ENCODE measurements at regions not wholly inside any gene's neighbourhood (a gene's known extent, or its start where the extent isn't known, plus 50 kb on each side); places are given as distances from the start of the nearest gene placed in this dataset.

DNA sequence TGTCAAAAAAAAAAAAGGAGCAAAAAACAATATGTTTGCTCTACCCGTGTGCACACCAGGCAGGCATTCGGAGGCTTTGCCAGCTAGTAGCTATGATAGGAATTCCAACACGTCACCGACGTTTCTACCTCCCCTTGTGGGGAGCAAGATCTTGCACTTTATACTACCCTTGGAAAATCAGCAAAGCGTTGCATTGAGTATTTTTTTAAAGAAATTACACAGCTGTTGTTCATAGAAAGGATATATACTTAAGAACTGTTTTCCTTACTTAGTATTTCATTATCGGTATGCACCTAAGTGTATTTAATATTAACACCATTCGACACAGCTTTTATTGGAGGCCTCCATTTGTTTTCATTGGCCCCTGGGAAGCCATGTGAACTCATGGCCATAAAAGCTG, 159.9 kb upstream of the MGMT start:
- Mint-ChIP-seq H3K9me3 (no peaks in the 10 kb centered on the region), H3K4me1 (ENCODE audit: low read depth) (no peaks in the 10 kb centered on the region), H3K4me3 (no peak overlapping the region), H3K27me3 (no peaks in the 10 kb centered on the region), H3K27ac (no peak overlapping the region), H3K36me3 (ENCODE audit: low read depth) (no peaks in the 10 kb centered on the region)
- no peak for DNase-seq

DNA sequence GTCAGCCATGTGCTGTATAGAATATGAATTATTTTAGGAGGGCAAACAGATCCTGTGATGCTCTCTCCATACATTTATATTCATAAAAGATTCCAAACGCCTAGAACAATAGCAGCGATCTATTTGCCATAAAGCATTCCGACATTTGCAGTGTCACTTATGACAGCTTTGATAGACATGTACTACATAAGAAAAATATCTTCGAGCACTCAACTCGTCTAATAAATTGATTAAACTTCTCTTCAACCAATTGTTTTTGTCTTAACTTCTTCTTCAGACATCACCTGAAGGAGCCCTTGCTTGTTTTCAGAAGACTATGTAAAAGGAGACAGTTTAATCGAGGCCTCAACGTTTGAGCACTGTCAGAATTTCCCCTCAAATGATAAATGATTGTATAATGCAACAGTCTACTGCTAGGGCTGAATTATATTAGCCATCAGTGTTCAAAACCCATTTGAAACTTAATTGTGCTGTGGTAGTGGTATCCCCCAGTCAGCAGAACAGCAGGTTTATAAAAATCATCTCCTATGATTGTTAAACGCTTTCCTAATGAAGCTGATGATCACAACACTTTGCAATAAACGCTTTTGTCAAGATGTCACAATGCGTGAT, 158.0 kb upstream of the MGMT start:
- Mint-ChIP-seq H3K36me3 (ENCODE audit: low read depth) (no peaks in the 10 kb centered on the region), H3K9me3 (peaks cover 2% of the 10 kb centered on the region), H3K4me3 (no peak overlapping the region), H3K27me3 (peaks cover 3% of the 10 kb centered on the region), H3K27ac (no peak overlapping the region), H3K4me1 (ENCODE audit: low read depth) (no peaks in the 10 kb centered on the region)
- DNase-seq, result no peak

DNA sequence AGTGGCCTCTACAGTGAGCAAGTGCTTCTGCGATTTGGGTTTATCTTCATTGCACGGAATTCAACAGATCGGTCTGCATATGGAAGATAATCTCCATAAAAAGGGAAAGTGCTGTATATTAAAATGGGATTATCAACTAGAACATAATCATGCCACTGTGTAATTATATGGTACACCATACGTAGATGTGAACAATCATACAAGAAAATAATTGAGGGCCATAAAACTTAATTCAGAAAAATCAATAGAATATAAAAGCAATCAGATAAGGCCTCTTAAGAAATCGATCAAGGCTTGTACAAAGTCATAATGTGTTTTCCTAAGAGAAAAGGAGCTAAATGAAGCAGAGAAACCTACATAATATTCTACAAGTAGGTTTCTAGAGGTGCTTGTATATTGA, 157.5 kb upstream of the MGMT start:
- H3K4me3 Mint-ChIP-seq, result no peak overlapping the region
- no peaks in the 10 kb centered on the region for H3K36me3 Mint-ChIP-seq (ENCODE audit: low read depth)
- H3K27me3 Mint-ChIP-seq, result peaks cover 3% of the 10 kb centered on the region
- H3K27ac Mint-ChIP-seq, result no peak overlapping the region
- DNase-seq, result no peak
- peaks cover 2% of the 10 kb centered on the region for H3K9me3 Mint-ChIP-seq
- H3K4me1 Mint-ChIP-seq (ENCODE audit: low read depth), result no peaks in the 10 kb centered on the region

DNA sequence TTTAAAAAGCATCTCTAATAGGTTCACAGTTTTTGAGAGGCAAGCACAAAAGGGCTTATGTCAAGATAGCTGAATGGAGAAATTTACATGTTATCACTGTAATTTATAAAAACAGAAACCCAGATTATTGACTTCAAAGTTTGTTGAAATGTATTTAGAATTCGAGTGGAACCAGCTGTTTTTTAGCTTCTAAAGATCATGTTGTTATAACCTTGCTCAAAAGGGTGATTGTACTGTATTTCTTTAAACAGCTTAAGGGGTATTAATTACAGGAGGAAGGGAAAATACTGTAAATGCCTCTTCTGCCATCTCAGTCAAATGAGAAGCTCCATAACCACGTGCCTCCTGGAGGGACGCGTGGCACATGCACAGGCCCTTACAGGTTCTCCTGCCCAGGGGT, 156.2 kb upstream of the MGMT start:
- no peaks in the 10 kb centered on the region for H3K36me3 Mint-ChIP-seq (ENCODE audit: low read depth)
- H3K4me1 Mint-ChIP-seq (ENCODE audit: low read depth), result no peaks in the 10 kb centered on the region
- H3K27ac Mint-ChIP-seq, result no peak overlapping the region
- H3K4me3 Mint-ChIP-seq, result no peak overlapping the region
- DNase-seq, result no peak
- peaks cover 5% of the 10 kb centered on the region for H3K9me3 Mint-ChIP-seq
- H3K27me3 Mint-ChIP-seq, result peaks cover 3% of the 10 kb centered on the region

DNA sequence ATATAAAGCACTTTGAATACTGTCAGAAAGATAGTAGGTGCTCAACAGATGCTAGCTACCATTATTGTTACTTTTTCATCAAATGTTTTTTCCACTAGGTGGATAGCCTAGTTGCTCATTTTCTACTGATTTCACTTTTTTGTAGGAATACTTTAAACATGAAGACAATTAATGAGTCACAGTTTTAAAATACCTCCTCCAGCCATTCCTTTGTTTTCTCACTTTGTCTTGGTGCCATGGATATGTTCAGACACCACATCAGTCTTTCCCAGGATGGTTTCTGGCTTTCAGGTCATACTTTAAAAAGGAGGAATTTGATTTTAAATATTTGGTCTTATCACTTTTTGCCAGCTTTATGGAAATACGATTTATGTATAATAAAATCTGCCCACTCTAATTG, 147.1 kb upstream of the MGMT start:
- Mint-ChIP-seq H3K36me3 (ENCODE audit: low read depth) (peaks cover 2% of the 10 kb centered on the region), H3K4me3 (no peak overlapping the region), H3K27ac (no peak overlapping the region), H3K4me1 (ENCODE audit: low read depth) (no peaks in the 10 kb centered on the region), H3K9me3 (peaks cover 6% of the 10 kb centered on the region), H3K27me3 (no peaks in the 10 kb centered on the region)
- DNase-seq, result no peak

DNA sequence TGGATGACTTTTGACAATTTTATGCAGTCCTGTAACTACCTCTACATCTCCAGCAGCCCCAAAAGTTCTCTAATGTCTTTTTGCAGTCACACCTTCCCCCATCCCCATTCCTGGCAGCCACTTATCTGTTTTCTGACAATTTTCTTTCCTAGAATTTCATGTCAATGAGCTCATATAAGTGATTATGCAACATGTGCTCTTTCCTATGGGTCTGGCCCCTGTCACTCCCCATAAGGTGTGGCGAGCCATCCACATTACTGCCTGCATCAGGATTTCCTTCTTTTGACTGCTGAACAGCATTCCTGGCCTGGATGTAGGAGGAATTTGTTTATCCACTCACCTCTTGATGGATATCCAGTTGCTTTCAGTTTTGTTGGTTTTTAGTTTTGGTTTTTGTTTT, 146.7 kb upstream of the MGMT start:
- peaks cover 6% of the 10 kb centered on the region for H3K9me3 Mint-ChIP-seq
- no peak for DNase-seq
- peaks cover 2% of the 10 kb centered on the region for H3K36me3 Mint-ChIP-seq (ENCODE audit: low read depth)
- H3K4me3 Mint-ChIP-seq, result no peak overlapping the region
- no peaks in the 10 kb centered on the region for H3K4me1 Mint-ChIP-seq (ENCODE audit: low read depth)
- H3K27ac Mint-ChIP-seq, result no peak overlapping the region
- H3K27me3 Mint-ChIP-seq, result no peaks in the 10 kb centered on the region

DNA sequence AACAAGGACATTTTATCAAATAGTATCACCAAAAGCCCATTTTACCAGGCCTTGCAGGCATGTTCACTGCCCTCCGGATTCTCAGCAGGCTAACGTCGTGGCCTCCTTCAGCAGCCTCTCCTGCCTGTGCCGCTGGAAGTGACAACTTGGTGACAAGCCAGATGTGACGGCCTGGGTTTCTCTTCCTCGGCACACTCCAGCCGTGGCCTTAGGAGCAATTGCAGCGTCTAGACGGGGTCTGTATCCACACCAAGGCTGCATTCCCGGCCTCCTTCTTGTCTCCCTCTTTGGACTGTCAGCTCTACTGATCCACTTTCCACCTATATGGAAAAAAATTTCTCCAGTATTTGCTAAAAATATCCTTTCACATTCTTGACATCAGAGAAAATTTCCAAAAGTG, 145.3 kb upstream of the MGMT start:
- Mint-ChIP-seq H3K4me1 (ENCODE audit: low read depth) (no peaks in the 10 kb centered on the region), H3K36me3 (ENCODE audit: low read depth) (no peaks in the 10 kb centered on the region), H3K27ac (no peak overlapping the region), H3K9me3 (no peaks in the 10 kb centered on the region), H3K27me3 (no peaks in the 10 kb centered on the region), H3K4me3 (no peak overlapping the region)
- no peak for DNase-seq

DNA sequence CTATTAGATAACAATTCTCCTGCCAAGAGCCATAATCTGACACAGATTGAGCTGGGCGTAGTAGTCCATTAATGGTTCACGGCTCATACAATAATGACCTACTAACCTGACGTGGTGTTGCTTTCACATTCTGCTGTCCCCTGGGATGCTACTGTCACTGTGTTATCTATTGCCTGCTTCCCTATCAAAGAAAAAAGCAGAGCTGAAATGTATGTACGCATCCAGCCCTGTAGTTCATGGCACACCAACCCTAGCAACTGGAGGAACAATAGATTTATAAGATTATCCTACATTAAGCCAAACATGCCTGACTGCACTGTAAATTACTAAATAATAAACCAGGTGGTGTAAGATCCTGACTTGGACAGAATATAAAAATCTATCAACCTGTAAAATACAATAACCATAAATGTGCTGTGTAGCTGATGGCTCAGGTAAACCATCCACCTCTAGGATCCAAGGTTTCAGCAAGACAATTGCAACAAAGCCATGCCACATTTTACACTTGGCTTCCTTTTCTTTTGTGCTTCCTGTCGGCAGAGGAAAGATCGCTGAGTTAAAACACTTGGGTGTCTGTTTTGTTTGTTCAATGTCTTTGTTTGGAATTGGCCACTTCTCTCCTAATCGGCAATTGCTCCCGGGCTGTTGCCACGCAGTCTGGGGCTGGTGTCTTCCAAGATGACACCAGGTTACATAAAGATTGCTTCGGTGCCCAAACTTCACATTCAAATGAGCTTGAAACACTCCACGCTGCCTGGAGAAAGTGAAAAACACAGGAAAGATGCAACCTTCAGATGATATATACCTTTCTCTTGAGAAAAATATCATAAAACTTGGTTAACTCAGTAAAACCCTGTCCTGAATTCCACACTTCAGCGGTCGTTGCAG, 143.9 kb upstream of the MGMT start:
- Mint-ChIP-seq H3K36me3 (ENCODE audit: low read depth) (no peaks in the 10 kb centered on the region), H3K27ac (no peak overlapping the region), H3K27me3 (no peaks in the 10 kb centered on the region), H3K4me1 (ENCODE audit: low read depth) (no peaks in the 10 kb centered on the region), H3K4me3 (no peak overlapping the region), H3K9me3 (no peaks in the 10 kb centered on the region)
- DNase-seq, result no peak

DNA sequence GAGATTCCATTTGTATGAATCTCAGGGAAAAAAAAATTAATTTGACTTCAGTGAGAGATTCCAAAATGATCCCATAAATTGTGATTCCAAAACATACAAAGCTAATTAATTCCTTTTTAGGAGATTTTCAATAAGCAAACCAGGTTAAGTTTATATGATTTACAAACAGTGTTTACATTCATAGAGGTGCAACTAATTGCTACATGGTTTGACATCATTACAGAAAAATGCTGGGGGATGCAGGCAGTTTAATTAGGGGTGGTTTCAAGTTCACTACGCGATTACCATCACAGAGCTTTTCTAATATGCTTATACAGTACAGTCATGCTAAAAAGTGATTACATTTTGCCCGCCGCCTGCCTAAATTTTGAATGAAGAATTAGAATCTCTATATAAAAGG, 143.2 kb upstream of the MGMT start:
- no peaks in the 10 kb centered on the region for H3K9me3 Mint-ChIP-seq
- no peaks in the 10 kb centered on the region for H3K27me3 Mint-ChIP-seq
- no peak overlapping the region for H3K4me3 Mint-ChIP-seq
- H3K36me3 Mint-ChIP-seq (ENCODE audit: low read depth), result no peaks in the 10 kb centered on the region
- DNase-seq, result no peak
- no peaks in the 10 kb centered on the region for H3K4me1 Mint-ChIP-seq (ENCODE audit: low read depth)
- no peak overlapping the region for H3K27ac Mint-ChIP-seq

DNA sequence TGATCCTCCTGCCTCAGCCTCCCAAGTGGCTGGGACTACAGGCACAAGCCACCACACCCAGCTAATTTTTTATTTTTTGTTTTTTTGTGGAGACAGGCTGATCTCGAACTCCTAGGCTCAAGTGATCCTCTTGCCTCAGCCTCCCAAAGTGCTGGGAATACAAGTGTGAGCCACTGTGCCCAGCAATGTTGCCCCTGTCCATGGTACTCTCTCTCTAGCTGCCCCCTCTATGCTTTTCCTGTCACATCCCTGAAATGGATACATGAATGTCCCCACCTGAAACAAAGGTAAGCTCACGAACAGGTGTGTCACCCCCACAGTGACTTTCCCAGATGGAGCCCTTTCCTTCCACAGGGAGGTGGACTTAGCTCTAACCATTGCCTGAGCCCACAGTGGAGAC, 141.1 kb upstream of the MGMT start:
- H3K36me3 Mint-ChIP-seq (ENCODE audit: low read depth), result no peaks in the 10 kb centered on the region
- H3K9me3 Mint-ChIP-seq, result no peaks in the 10 kb centered on the region
- H3K4me1 Mint-ChIP-seq (ENCODE audit: low read depth), result no peaks in the 10 kb centered on the region
- no peak overlapping the region for H3K4me3 Mint-ChIP-seq
- H3K27ac Mint-ChIP-seq, result no peak overlapping the region
- DNase-seq, result no peak
- peaks cover 9% of the 10 kb centered on the region for H3K27me3 Mint-ChIP-seq

DNA sequence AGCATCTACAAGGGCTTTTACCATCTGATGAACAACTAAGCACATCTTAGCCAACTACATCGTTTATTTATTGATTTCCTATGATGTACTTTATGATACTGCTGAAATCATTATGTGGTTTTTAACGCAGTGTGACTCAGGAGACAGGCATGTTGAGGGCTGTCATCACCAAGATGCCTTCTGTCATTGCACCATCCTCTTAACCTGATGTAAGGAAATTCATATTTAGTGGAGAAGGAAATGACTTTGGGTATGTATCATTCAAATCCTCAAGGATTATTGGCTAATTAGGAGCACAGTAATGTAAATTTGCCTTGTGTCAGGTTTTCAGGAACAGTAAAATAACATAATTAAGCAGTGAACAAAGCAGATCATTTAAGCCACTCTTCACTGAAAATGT, 138.5 kb upstream of the MGMT start:
- Mint-ChIP-seq H3K27ac (no peak overlapping the region), H3K9me3 (no peaks in the 10 kb centered on the region), H3K4me3 (no peak overlapping the region), H3K4me1 (ENCODE audit: low read depth) (no peaks in the 10 kb centered on the region), H3K27me3 (peaks cover 17% of the 10 kb centered on the region), H3K36me3 (ENCODE audit: low read depth) (no peaks in the 10 kb centered on the region)
- no peak for DNase-seq

DNA sequence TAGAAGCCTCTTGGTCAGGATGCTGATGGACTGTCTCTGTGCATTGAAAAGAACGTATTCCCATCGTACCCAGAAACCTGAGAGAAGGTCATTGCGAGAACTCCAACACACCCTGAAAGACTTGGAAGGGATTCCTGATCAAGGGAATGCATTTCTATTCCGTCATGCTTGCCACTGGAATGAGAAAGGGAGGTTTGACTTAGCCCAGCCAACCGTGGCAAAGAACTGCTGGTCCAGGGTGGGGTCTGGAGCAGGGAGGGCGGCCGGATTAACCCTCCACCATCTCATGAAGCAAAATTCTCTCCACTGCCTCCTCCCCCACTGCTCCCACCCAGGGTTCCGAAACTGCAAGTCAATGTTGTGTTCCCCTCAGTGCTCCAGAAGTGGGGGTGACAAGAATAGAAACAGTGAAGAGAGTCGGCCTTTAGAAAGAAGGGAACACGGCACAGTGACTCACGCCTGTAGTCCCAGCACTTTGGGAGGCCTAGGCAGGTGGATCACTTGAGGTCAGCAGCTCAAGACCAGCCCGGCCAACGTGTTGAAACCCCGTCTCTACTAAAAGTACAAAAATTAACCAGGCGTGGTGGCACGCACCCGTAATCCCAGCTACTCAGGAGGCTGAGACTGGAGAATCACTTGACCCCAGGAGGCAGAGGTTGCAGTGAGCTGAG, 137.5 kb upstream of the MGMT start:
- Mint-ChIP-seq H3K9me3 (no peaks in the 10 kb centered on the region), H3K4me1 (ENCODE audit: low read depth) (no peaks in the 10 kb centered on the region), H3K27me3 (peaks cover 24% of the 10 kb centered on the region), H3K4me3 (no peak overlapping the region), H3K36me3 (ENCODE audit: low read depth) (no peaks in the 10 kb centered on the region), H3K27ac (no peak overlapping the region)
- no peak for DNase-seq

DNA sequence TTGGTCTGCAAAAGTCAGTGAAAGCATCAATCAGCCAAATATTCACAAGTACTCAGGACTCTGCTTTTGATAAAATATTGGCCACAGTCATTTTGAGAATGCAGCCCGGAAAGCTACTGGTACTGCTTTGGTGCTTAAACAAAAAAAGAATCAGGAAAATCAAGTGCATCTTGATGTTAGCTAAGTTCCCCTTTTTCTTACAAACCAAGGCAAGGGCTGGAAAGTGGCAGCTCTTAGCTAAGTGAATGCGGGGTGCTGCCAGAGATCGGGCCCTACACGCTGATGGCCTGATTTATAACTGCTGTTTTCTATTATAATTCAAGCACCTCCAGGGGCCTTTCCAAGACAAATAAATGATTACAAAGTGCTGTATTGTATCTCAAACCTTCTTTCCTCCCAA, 136.8 kb upstream of the MGMT start:
- Mint-ChIP-seq H3K9me3 (no peaks in the 10 kb centered on the region), H3K4me1 (ENCODE audit: low read depth) (no peaks in the 10 kb centered on the region), H3K36me3 (ENCODE audit: low read depth) (no peaks in the 10 kb centered on the region), H3K4me3 (no peak overlapping the region), H3K27ac (no peak overlapping the region), H3K27me3 (peaks cover 24% of the 10 kb centered on the region)
- DNase-seq, result no peak

DNA sequence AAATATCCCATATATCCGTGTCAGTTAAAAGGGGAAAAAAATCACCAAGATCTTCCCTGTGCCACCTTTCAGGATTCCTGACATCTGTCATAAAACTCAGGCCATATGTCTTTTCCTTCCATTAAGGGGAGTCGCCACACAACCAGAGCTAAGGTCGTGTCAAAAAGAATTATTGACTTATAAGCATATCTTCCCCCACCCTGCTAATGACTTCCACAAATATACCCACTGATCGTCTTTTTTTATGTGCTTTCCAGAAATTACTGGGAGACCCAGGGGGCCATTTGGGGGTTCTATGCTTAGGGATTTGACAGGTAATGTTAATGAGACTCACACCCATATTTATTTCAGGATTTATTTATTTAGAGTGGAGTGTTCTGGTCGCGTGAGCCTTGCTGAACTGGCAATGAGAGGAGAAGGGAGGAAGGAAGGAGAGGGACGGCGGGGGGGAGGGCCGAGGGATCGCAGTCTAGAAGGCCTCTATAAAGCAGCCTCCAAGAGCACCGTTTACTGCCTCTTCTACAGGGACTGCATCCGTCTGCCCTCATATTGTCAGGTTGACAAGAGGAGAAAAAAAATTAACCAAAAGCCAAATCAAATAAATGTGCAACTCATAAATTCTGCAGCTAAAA, 135.7 kb upstream of the MGMT start:
- Mint-ChIP-seq H3K27me3 (peaks cover 24% of the 10 kb centered on the region), H3K4me3 (no peak overlapping the region), H3K36me3 (ENCODE audit: low read depth) (no peaks in the 10 kb centered on the region), H3K27ac (no peak overlapping the region), H3K9me3 (no peaks in the 10 kb centered on the region), H3K4me1 (ENCODE audit: low read depth) (no peaks in the 10 kb centered on the region)
- no peak for DNase-seq

DNA sequence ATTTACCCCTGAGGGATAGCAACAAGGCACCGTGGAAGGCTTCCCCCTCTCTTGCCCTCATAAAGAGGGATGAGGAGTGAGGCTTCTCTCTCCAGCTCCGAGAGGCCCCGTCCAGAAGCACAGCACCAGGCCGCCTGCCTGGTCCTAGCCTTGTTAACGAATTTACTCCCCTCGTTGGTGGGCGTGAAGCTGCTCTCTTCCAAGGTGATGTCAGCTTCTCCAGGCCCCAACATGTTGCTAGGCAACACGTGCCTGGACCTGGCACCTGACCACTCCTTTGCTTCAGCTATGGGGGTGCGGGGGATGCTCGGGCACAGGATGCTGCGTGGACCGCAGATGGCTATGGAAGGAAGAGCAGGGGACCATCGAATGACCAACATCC, 135.2 kb upstream of the MGMT start:
- H3K27me3 Mint-ChIP-seq, result peaks cover 24% of the 10 kb centered on the region
- no peaks in the 10 kb centered on the region for H3K9me3 Mint-ChIP-seq
- no peaks in the 10 kb centered on the region for H3K36me3 Mint-ChIP-seq (ENCODE audit: low read depth)
- no peaks in the 10 kb centered on the region for H3K4me1 Mint-ChIP-seq (ENCODE audit: low read depth)
- no peak for DNase-seq
- H3K4me3 Mint-ChIP-seq, result no peak overlapping the region
- H3K27ac Mint-ChIP-seq, result no peak overlapping the region

Measured in activated T-cell treated with anti-CD3 and anti-CD28 coated beads, Interleukin-2, amount 50 U/mL, for 24 hours (primary cell).